GM12878 (cell line): ENCODE measurements at regions not wholly inside any gene's neighbourhood (a gene's known extent, or its start where the extent isn't known, plus 50 kb on each side); places are given as distances from the start of the nearest gene placed in this dataset.
"Not testable (repeated sequence)": the region's sequence is repeated elsewhere in the genome, so short reads cannot be mapped to it uniquely, and the experiment has no call there.

Experiments used
- ATAC-seq: fragments of 200-7000 bp; cut with Tn5 transposase; 3 replicates; pipeline ENCODE4 v1.9.1; 2020; ENCODE audit warnings: mild to moderate bottlenecking, moderate library complexity
- BruUV-seq: library from RNA; stranded (reverse); fragments of 400-500 nt; replicated peaks from 2 replicates; lab custom pipeline; 2021; lab: Mats Ljungman, UMichigan
- CTCF ChIA-PET: fragments of 300-600 bp; sonication (Branson Sonifier 250); formaldehyde crosslinking; extraction: SDS; loops from one replicate; lab custom pipeline; 2021; ENCODE audit warnings: inconsistent platforms; lab: Yijun Ruan, JAX
- POLR2A ChIA-PET: fragments of 350-600 bp; formaldehyde crosslinking; extraction: SDS; loops from one replicate; lab custom pipeline; 2021; ENCODE audit warnings: inconsistent platforms; lab: Charles Lee
- RAD21 ChIA-PET: fragments of 300-600 bp; sonication (Branson Sonifier 250); formaldehyde crosslinking; loops from one replicate; lab custom pipeline; 2023; ENCODE audit warnings: antibody characterized with exemption; ENCODE audit not compliant: unreplicated experiment; lab: Charles Lee
- SMC1A ChIA-PET: fragments of 300-600 bp; sonication (Branson Sonifier 250); formaldehyde crosslinking; loops from one replicate; lab custom pipeline; 2023; ENCODE audit not compliant: unreplicated experiment, uncharacterized antibody; lab: Charles Lee
- DNase-seq: peaks from one replicate; pipeline ENCODE4 v3.0.0-alpha.2; 2011; ENCODE audit warnings: low read depth, low spot score
- FAIRE-seq: peaks from 3 replicates; lab custom pipeline; 2011; peaks lifted over from hg19 to GRCh38; lab: Jason Lieb, UNC
- H2AFZ ChIP-seq: 2 replicates; pipeline ENCODE4 v1.6.0; 2011; ENCODE audit warnings: low read depth, low read length, control low read depth; ENCODE audit not compliant: control insufficient read depth
- H3K27ac ChIP-seq: 2 replicates; pipeline ENCODE4 v1.5.1; 2011; ENCODE audit warnings: control low read depth; ENCODE audit not compliant: control insufficient read depth, insufficient read depth
- H3K27me3 ChIP-seq, 2 experiments: replicated peaks in 1 of 2; 2 replicates each; pipeline versions ENCODE4 v1.6.0 to v1.6.1; 2011; ENCODE audit warnings: low read length in 1 of 2; ENCODE audit not compliant: control insufficient read depth in 2 of 2, insufficient read depth in 2 of 2
- H3K36me3 ChIP-seq, 2 experiments: 2 replicates each; pipeline ENCODE4 v1.5.1; 2011; ENCODE audit warnings: low read length in 1 of 2; ENCODE audit not compliant: control insufficient read depth in 2 of 2, insufficient read depth in 2 of 2
- H3K4me1 ChIP-seq: 2 replicates; pipeline ENCODE4 v1.6.1; 2011; ENCODE audit warnings: mild to moderate bottlenecking, low read length, moderate library complexity, mixed read lengths; ENCODE audit not compliant: control insufficient read depth, insufficient read depth
- H3K4me2 ChIP-seq: 2 replicates; pipeline ENCODE4 v1.6.0; 2011; ENCODE audit warnings: control low read depth; ENCODE audit not compliant: control insufficient read depth, insufficient read depth
- H3K4me3 ChIP-seq: fragments of 200-600 bp; sonication (generic); 2 replicates; pipeline ENCODE4 v1.5.1; 2016
- H3K79me2 ChIP-seq: 2 replicates; pipeline ENCODE4 v1.6.0; 2011; ENCODE audit warnings: low read length; ENCODE audit not compliant: control insufficient read depth, insufficient read depth
- H3K9ac ChIP-seq: 2 replicates; pipeline ENCODE4 v1.8.0; 2011; ENCODE audit warnings: low read length, control low read depth, mixed read lengths; ENCODE audit not compliant: control insufficient read depth, insufficient read depth
- H3K9me3 ChIP-seq: replicated peaks from 3 replicates; pipeline ENCODE4 v1.5.1; 2011; ENCODE audit warnings: mild to moderate bottlenecking, low read length; ENCODE audit not compliant: control insufficient read depth, insufficient read depth
- H4K20me1 ChIP-seq: 2 replicates; pipeline ENCODE4 v1.6.0; 2011; ENCODE audit not compliant: control insufficient read depth, insufficient read depth
- NR2C2 ChIP-seq: IDR thresholded peaks from 2 replicates; pipeline ENCODE4 v1.6.1; 2011; ENCODE audit warnings: borderline replicate concordance, low read depth; ENCODE audit not compliant: control insufficient read depth, insufficient read length
- WGBS: methylation state at CpG from one replicate; pipeline ENCODE4 v1.1.6; 2016; ENCODE audit warnings: low lambda C conversion rate; ENCODE audit not compliant: insufficient replicate concordance, insufficient coverage; ENCODE audit errors: missing lambda C conversion rate; 5-methylcytosine and 5-hydroxymethylcytosine counted together
- in situ Hi-C: fragments of 300-500 bp; cut with MboI; formaldehyde crosslinking; loops from 9 replicates; pipeline ENCODE4 v1.14.3; 2018; ENCODE audit warnings: mixed read lengths
- intact Hi-C: fragments of 100-400 bp; cut with micrococcal nuclease; formaldehyde crosslinking; loops from one replicate; pipeline ENCODE4 v1.14.2; 2022; ENCODE audit not compliant: unreplicated experiment
- TF ChIP-seq, protein P1 (sequence below): IDR thresholded peaks from 2 replicates; pipeline ENCODE4 v1.6.1; 2012; ENCODE audit warnings: low read depth, low read length, improper control_type of control experiment

DNA sequence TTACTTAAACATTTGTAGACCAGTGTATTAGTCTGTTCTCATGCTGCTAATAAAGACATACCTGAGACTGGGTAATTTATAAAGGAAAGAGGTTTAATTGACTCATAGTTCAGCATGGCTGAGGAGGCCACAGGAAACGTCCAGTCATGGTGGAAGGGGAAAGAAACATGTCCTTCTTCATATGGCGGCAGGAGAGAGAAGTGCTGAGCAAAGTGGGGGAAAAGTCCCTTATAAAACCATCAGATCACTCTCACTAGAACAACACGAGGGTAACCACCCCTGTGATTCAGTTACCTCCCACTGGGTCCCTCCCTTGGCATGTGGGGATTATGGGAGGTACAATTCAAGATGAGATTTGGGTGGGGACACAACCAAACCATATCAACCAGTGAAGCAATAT is 247.1 kb downstream of the UTRN start:
- BruUV-seq, H3K4me3 ChIP-seq, H3K4me1 ChIP-seq, H3K27ac ChIP-seq, H3K9me3 ChIP-seq, H3K79me2 ChIP-seq, intact Hi-C loops, H4K20me1 ChIP-seq, H2AFZ ChIP-seq, H3K9ac ChIP-seq, POLR2A ChIA-PET, H3K4me2 ChIP-seq, RAD21 ChIA-PET, FAIRE-seq, ATAC-seq, SMC1A ChIA-PET, CTCF ChIA-PET, DNase-seq, H3K27me3 ChIP-seq, in situ Hi-C loops: not testable (repeated sequence)
- H3K36me3 ChIP-seq: peaks cover 1 to 15% of the 10 kb centered on the region in 2 experiments; a peak in 3 of 4 replicates
- 90% methylated on average over 3 of the region's 3 CpGs for WGBS

DNA sequence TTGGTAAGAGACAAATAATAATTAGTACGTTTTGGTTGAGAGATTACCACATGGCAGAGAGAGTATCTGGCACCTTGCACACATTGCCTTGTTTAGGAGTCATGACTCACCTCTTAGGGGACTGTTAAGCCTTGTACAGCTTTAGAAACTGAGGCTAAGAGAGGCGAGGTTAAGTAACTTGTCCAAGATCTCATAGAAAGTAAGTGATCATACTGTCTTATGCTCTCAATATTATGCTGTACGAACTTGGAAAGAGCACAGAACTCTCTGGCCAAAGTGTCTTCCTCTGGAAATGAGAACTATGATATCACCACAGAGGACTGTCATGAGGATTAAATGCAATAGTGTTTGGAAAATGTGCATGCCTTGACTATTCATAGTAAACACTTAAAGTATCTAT is 249.0 kb downstream of the UTRN start:
- no peak for ATAC-seq
- peaks cover 3% of the 10 kb centered on the region; the same call in 1 of the 3 replicates for H3K9me3 ChIP-seq
- no TSS peak for BruUV-seq
- H3K79me2 ChIP-seq: no peaks in the 10 kb centered on the region
- SMC1A ChIA-PET: interaction anchor here (1.1 to 1.5 kb wide), 3 partner anchors 12 to 25 kb away, joined by 3 read pairs; no protein-coding TSS in a partner anchor
- RAD21 ChIA-PET: no interaction called here
- POLR2A ChIA-PET: no interaction called here
- H3K9ac ChIP-seq: no peak overlapping the region
- no peak overlapping the region for H3K4me2 ChIP-seq
- H3K27ac ChIP-seq: no peak overlapping the region
- in situ Hi-C loops (no loop called here), intact Hi-C loops (no loop called here)
- 78% methylated on average over 3 of the region's 3 CpGs for WGBS
- TF ChIP-seq, protein P1, sequence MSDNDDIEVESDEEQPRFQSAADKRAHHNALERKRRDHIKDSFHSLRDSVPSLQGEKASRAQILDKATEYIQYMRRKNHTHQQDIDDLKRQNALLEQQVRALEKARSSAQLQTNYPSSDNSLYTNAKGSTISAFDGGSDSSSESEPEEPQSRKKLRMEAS: no peak
- TF ChIP-seq NR2C2: no peak
- H3K4me3 ChIP-seq: no peak overlapping the region
- H3K36me3 ChIP-seq: peaks cover 0 to 11% of the 10 kb centered on the region in 2 experiments; a peak in 3 of 4 replicates
- H3K4me1 ChIP-seq: no peaks in the 10 kb centered on the region
- CTCF ChIA-PET: no interaction called here
- no peaks in the 10 kb centered on the region for H4K20me1 ChIP-seq
- FAIRE-seq: no peak
- H3K27me3 ChIP-seq: no peaks in the 10 kb centered on the region
- H2AFZ ChIP-seq: no peak overlapping the region
- no peak for DNase-seq
